H1 (cell line): ENCODE measurements at regions not wholly inside any gene's neighbourhood (a gene's known extent, or its start where the extent isn't known, plus 50 kb on each side); places are given as distances from the start of the nearest gene placed in this dataset.

Experiments
- CTCF ChIA-PET: fragments of 300-600 bp; sonication (Branson Sonifier 250); formaldehyde crosslinking; loops from one replicate; lab custom pipeline; 2021; ENCODE audit not compliant: partially characterized antibody; lab: Charles Lee
- POLR2A ChIA-PET: fragments of 300-600 bp; sonication (Branson Sonifier 250); formaldehyde crosslinking; loops from one replicate; lab custom pipeline; 2021; ENCODE audit warnings: inconsistent platforms; ENCODE audit not compliant: partially characterized antibody; lab: Charles Lee
- DNase-seq, 2 experiments: peaks; one replicate each; pipeline versions ENCODE4 v3.0.0 to v3.0.0-alpha.2; 2010 to 2022; ENCODE audit warnings: low spot score in 2 of 2, low read depth in 1 of 2, mixed read lengths in 1 of 2
- FAIRE-seq: peaks from 2 replicates; lab custom pipeline; 2011; peaks lifted over from hg19 to GRCh38; lab: Jason Lieb, UNC
- H2AFZ ChIP-seq: 2 replicates; pipeline ENCODE4 v1.8.1; 2012; ENCODE audit warnings: low read length, inconsistent platforms
- H2AK5ac ChIP-seq: 2 replicates; pipeline ENCODE4 v1.6.1; 2013; ENCODE audit warnings: low read depth, low read length
- H2BK120ac ChIP-seq: replicated peaks from 2 replicates; pipeline ENCODE3; 2013; ENCODE audit warnings: low read depth, low read length, inconsistent platforms
- H2BK12ac ChIP-seq: 2 replicates; pipeline ENCODE4 v1.6.1; 2013; ENCODE audit warnings: low read depth, low read length
- H2BK15ac ChIP-seq: 2 replicates; pipeline ENCODE4 v1.6.1; 2013; ENCODE audit warnings: low read length
- H2BK20ac ChIP-seq: 2 replicates; pipeline ENCODE4 v1.6.1; 2013; ENCODE audit warnings: low read length
- H2BK5ac ChIP-seq: 2 replicates; pipeline ENCODE4 v1.6.1; 2013; ENCODE audit warnings: low read depth, low read length
- H3K14ac ChIP-seq: 2 replicates; pipeline ENCODE4 v1.6.1; 2013; ENCODE audit warnings: inconsistent platforms; ENCODE audit not compliant: insufficient read length
- H3K18ac ChIP-seq: 2 replicates; pipeline ENCODE4 v1.6.1; 2013; ENCODE audit warnings: low read length; ENCODE audit errors: extremely low read depth
- H3K23ac ChIP-seq: 2 replicates; pipeline ENCODE4 v1.6.1; 2013; ENCODE audit warnings: inconsistent platforms; ENCODE audit not compliant: insufficient read length
- H3K23me2 ChIP-seq: 2 replicates; pipeline ENCODE4 v1.6.1; 2013; ENCODE audit warnings: low read depth, low read length
- H3K27ac ChIP-seq: 2 replicates; pipeline ENCODE4 v1.6.1; 2011; ENCODE audit warnings: low read depth, low read length, inconsistent platforms
- H3K27me3 ChIP-seq, 4 experiments: replicated peaks in 1 of 4; 1 replicate in 1 of 4; 2 replicates in 3 of 4; pipeline versions ENCODE4 v1.6.1 to v1.8.1; 2011 to 2013; ENCODE audit warnings: low read length in 3 of 4, mild to moderate bottlenecking in 3 of 4, inconsistent platforms in 2 of 4, mixed read lengths in 2 of 4, moderate library complexity in 1 of 4; ENCODE audit not compliant: control insufficient read depth in 3 of 4, insufficient read depth in 3 of 4; ENCODE audit errors: extremely low read depth in 1 of 4
- H3K36me3 ChIP-seq, 4 experiments: 2 replicates each; pipeline versions ENCODE4 v1.6.1 to v1.8.1; 2011 to 2013; ENCODE audit warnings: mild to moderate bottlenecking in 4 of 4, low read length in 3 of 4, moderate library complexity in 2 of 4, control low read depth in 1 of 4, inconsistent platforms in 1 of 4; ENCODE audit not compliant: insufficient read depth in 4 of 4, control insufficient read depth in 2 of 4
- H3K4ac ChIP-seq: replicated peaks from 2 replicates; pipeline ENCODE3; 2013; ENCODE audit warnings: low read length, low read depth, mixed read lengths, inconsistent platforms; ENCODE audit not compliant: insufficient read length
- H3K4me1 ChIP-seq, 4 experiments: replicated peaks in 1 of 4; 1 replicate in 1 of 4; 2 replicates in 3 of 4; pipeline versions ENCODE4 v1.6.1 to v1.8.1; 2011 to 2013; ENCODE audit warnings: low read length in 3 of 4, inconsistent platforms in 2 of 4, mixed read lengths in 1 of 4; ENCODE audit not compliant: insufficient read depth in 4 of 4, control insufficient read depth in 3 of 4
- H3K4me2 ChIP-seq, 2 experiments: 2 replicates each; pipeline versions ENCODE4 v1.6.1 to v1.8.1; 2011 to 2013; ENCODE audit warnings: low read depth in 2 of 2, low read length in 2 of 2, control low read depth in 1 of 2, inconsistent platforms in 1 of 2, mild to moderate bottlenecking in 1 of 2; ENCODE audit not compliant: insufficient read depth in 1 of 2
- H3K4me3 ChIP-seq, 4 experiments: fragments of 200-600, 300-600 bp in 1 of 4; sonication (generic), shearing (Covaris generic), sonication (Bioruptor Twin) in 1 of 4; 2 replicates each; pipeline versions ENCODE4 v1.5.1 to v1.8.1; 2011 to 2016; ENCODE audit warnings: low read length in 4 of 4, low read depth in 3 of 4, control low read depth in 2 of 4, inconsistent platforms in 2 of 4, mild to moderate bottlenecking in 2 of 4, mixed read lengths in 1 of 4, moderate library complexity in 1 of 4; ENCODE audit not compliant: insufficient read depth in 2 of 4; ENCODE audit errors: extremely low read depth in 1 of 4
- H3K56ac ChIP-seq: replicated peaks from 2 replicates; pipeline ENCODE3; 2013; ENCODE audit warnings: low read depth, mild to moderate bottlenecking, mixed read lengths, low read length, inconsistent platforms; ENCODE audit not compliant: insufficient read length
- H3K79me1 ChIP-seq: 2 replicates; pipeline ENCODE4 v1.6.1; 2013; ENCODE audit warnings: low read depth, low read length, control low read depth
- H3K79me2 ChIP-seq, 2 experiments: 2 replicates each; pipeline versions ENCODE4 v1.6.1 to v1.8.1; 2012 to 2013; ENCODE audit warnings: low read length in 2 of 2, mild to moderate bottlenecking in 2 of 2, inconsistent platforms in 1 of 2; ENCODE audit not compliant: insufficient read depth in 2 of 2, control insufficient read depth in 1 of 2
- H3K9ac ChIP-seq, 4 experiments: replicated peaks in 1 of 4; 1 replicate in 1 of 4; 2 replicates in 3 of 4; pipeline versions ENCODE4 v1.6.1 to v1.8.1; 2011 to 2013; ENCODE audit warnings: low read depth in 3 of 4, low read length in 3 of 4, control low read depth in 2 of 4, mild to moderate bottlenecking in 2 of 4, moderate library complexity in 2 of 4, inconsistent platforms in 1 of 4; ENCODE audit errors: extremely low read depth in 1 of 4
- H3K9me3 ChIP-seq, 2 experiments: 2 replicates each; pipeline versions ENCODE4 v1.6.1 to v1.8.1; 2012 to 2013; ENCODE audit warnings: mild to moderate bottlenecking in 2 of 2, moderate library complexity in 2 of 2, control low read depth in 1 of 2, inconsistent platforms in 1 of 2, low read depth in 1 of 2, low read length in 1 of 2, mixed read lengths in 1 of 2; ENCODE audit not compliant: insufficient read depth in 2 of 2
- H4K20me1 ChIP-seq, 2 experiments: replicated peaks in 1 of 2; 2 replicates each; pipeline versions ENCODE3 to v1.8.1; 2011 to 2013; ENCODE audit warnings: inconsistent platforms in 2 of 2, low read length in 2 of 2, mild to moderate bottlenecking in 1 of 2; ENCODE audit not compliant: insufficient read depth in 2 of 2, control insufficient read depth in 1 of 2
- H4K5ac ChIP-seq: 2 replicates; pipeline ENCODE4 v1.6.1; 2013; ENCODE audit warnings: low read length, low read depth, mixed read lengths, inconsistent platforms; ENCODE audit not compliant: insufficient read length
- H4K8ac ChIP-seq: 2 replicates; pipeline ENCODE4 v1.8.0; 2013; ENCODE audit warnings: mild to moderate bottlenecking, moderate library complexity, low read length, inconsistent platforms; ENCODE audit not compliant: insufficient read depth; ENCODE audit errors: extremely low read depth
- H4K91ac ChIP-seq: replicated peaks from 2 replicates; pipeline ENCODE3; 2013; ENCODE audit warnings: low read length, mixed read lengths, inconsistent platforms; ENCODE audit not compliant: insufficient read length
- ASH2L ChIP-seq: fragments of 200-600, 300-600 bp; sonication (generic); IDR thresholded peaks from one replicate; pipeline ENCODE4 v1.7.1; 2017; ENCODE audit warnings: low read length
- CEBPB ChIP-seq: IDR thresholded peaks from 2 replicates; pipeline ENCODE4 v1.6.1; 2012; ENCODE audit warnings: low read depth, low read length
- CREB1 ChIP-seq: IDR thresholded peaks from 2 replicates; pipeline ENCODE4 v1.6.1; 2012; ENCODE audit warnings: inconsistent platforms
- EP300 ChIP-seq, 2 experiments: IDR thresholded peaks; 1 replicate in 1 of 2; 2 replicates in 1 of 2; pipeline ENCODE4 v1.6.1; 2011 to 2012; ENCODE audit warnings: low read depth in 2 of 2, low read length in 2 of 2, mild to moderate bottlenecking in 2 of 2, borderline replicate concordance in 1 of 2, inconsistent platforms in 1 of 2, moderate library complexity in 1 of 2
- EZH2 ChIP-seq: fragments of 200-600 bp; sonication (generic); IDR thresholded peaks from 2 replicates; pipeline ENCODE4 v1.7.1; 2012; ENCODE audit warnings: low read depth, mild to moderate bottlenecking, moderate library complexity, low read length, inconsistent platforms; ENCODE audit not compliant: severe bottlenecking
- JUN ChIP-seq: IDR thresholded peaks from 2 replicates; pipeline ENCODE4 v1.6.1; 2011; ENCODE audit warnings: low read depth, mild to moderate bottlenecking, improper control_type of control experiment, low read length
- KDM4A ChIP-seq: IDR thresholded peaks from one replicate; pipeline ENCODE4 v1.7.1; 2012; ENCODE audit warnings: low read depth, mild to moderate bottlenecking, moderate library complexity, low read length, inconsistent platforms; ENCODE audit not compliant: severe bottlenecking
- KDM5A ChIP-seq: fragments of 200-600 bp; IDR thresholded peaks from 2 replicates; pipeline ENCODE4 v1.7.1; 2012; ENCODE audit warnings: mild to moderate bottlenecking, low read length, inconsistent platforms, mixed read lengths
- SAP30 ChIP-seq: fragments of 300-600 bp; sonication (generic); IDR thresholded peaks from 2 replicates; pipeline ENCODE4 v1.7.1; 2012; ENCODE audit warnings: low read length, moderate library complexity, mild to moderate bottlenecking, inconsistent platforms; ENCODE audit not compliant: insufficient read depth, insufficient replicate concordance
- SIRT6 ChIP-seq: IDR thresholded peaks from one replicate; pipeline ENCODE4 v1.7.1; 2012; ENCODE audit warnings: low read length, inconsistent platforms
- SP4 ChIP-seq: IDR thresholded peaks from 2 replicates; pipeline ENCODE4 v1.6.1; 2012; ENCODE audit warnings: low read length, inconsistent platforms
- WGBS, 2 experiments: shearing (Covaris generic) in 1 of 2; methylation state at CpG; one replicate each; pipeline versions ENCODE4 v1.1.6 to v1.1.7; 2013 to 2015; ENCODE audit warnings: low lambda C conversion rate in 2 of 2, mixed read lengths in 2 of 2, inconsistent platforms in 1 of 2, low coverage in 1 of 2, missing lambda C conversion rate in 1 of 2; ENCODE audit not compliant: insufficient replicate concordance in 2 of 2, insufficient coverage in 1 of 2, insufficient read length in 1 of 2; ENCODE audit errors: extremely low coverage in 1 of 2, missing lambda C conversion rate in 1 of 2; 5-methylcytosine and 5-hydroxymethylcytosine counted together
- TF ChIP-seq, protein P1 (sequence below): IDR thresholded peaks from 2 replicates; pipeline ENCODE4 v1.6.1; 2012; ENCODE audit warnings: low read length, inconsistent platforms
- TF ChIP-seq, protein P2 (sequence below): IDR thresholded peaks from 2 replicates; pipeline ENCODE4 v1.6.1; 2012; ENCODE audit warnings: inconsistent platforms

DNA sequence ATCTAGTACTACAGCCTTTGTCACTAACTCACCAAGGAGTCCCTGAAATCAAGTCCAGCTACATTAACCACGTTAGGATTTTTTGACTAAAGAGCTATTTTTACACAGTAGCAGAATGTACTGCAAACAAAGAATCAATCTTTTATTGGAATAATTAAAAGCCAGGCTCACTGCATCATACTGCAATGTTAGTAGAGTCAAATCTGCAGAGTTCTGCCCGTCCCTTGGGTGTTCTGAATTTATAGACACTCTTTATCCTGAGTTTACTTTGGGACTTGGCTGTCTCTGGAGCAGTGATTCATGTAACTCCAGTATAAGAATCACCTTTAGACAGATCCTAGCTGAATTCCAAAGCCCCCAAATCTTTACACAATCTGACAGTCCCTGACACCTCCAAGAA lies 127.9 kb upstream of the THSD7B start:
- Histone ChIP-seq H4K91ac (no peak overlapping the region), H3K4me1 (no peaks in the 10 kb centered on the region), H3K36me3 (no peaks in the 10 kb centered on the region), H2BK120ac (no peak overlapping the region), H3K4ac (no peak overlapping the region), H2BK15ac (no peak overlapping the region), H3K23ac (no peak overlapping the region), H3K27me3 (no peaks in the 10 kb centered on the region; a peak in 1 of 7 replicates), H2BK5ac (no peak overlapping the region), H3K23me2 (no peaks in the 10 kb centered on the region), H3K56ac (no peak overlapping the region), H2BK20ac (no peak overlapping the region), H3K18ac (no peak overlapping the region), H3K4me2 (no peak overlapping the region), H2AFZ (no peak overlapping the region), H3K9me3 (no peaks in the 10 kb centered on the region), H4K20me1 (no peaks in the 10 kb centered on the region), H3K79me2 (no peaks in the 10 kb centered on the region), H3K27ac (no peak overlapping the region), H4K5ac (no peak overlapping the region), H4K8ac (no peak overlapping the region), H3K4me3 (no peak overlapping the region), H2AK5ac (no peak overlapping the region), H2BK12ac (no peak overlapping the region), H3K9ac (no peak overlapping the region), H3K79me1 (no peaks in the 10 kb centered on the region), H3K14ac (no peak overlapping the region)
- ChIA-PET CTCF (no interaction called here), POLR2A (no interaction called here)
- WGBS, 2 experiments: 67% methylated on average over 2 of the region's 2 CpGs; no CpG with 5 or more reads in 1 of the 2 experiments
- no peak for DNase-seq
- no peak for FAIRE-seq
- TF ChIP-seq ASH2L: no peak
- TF ChIP-seq, protein P1, sequence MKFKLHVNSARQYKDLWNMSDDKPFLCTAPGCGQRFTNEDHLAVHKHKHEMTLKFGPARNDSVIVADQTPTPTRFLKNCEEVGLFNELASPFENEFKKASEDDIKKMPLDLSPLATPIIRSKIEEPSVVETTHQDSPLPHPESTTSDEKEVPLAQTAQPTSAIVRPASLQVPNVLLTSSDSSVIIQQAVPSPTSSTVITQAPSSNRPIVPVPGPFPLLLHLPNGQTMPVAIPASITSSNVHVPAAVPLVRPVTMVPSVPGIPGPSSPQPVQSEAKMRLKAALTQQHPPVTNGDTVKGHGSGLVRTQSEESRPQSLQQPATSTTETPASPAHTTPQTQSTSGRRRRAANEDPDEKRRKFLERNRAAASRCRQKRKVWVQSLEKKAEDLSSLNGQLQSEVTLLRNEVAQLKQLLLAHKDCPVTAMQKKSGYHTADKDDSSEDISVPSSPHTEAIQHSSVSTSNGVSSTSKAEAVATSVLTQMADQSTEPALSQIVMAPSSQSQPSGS: no peak
- TF ChIP-seq CREB1: no peak
- no peak for TF ChIP-seq SP4
- TF ChIP-seq EZH2: no peak
- no peak for TF ChIP-seq KDM4A
- TF ChIP-seq, protein P2, sequence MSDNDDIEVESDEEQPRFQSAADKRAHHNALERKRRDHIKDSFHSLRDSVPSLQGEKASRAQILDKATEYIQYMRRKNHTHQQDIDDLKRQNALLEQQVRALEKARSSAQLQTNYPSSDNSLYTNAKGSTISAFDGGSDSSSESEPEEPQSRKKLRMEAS: no peak
- TF ChIP-seq KDM5A: no peak
- no peak for TF ChIP-seq CEBPB
- TF ChIP-seq EP300 (IDR thresholded peaks at IDR 0.05; ENCODE audit: borderline replicate concordance in 1 of 2, low read depth in 2 of 2, low read length in 2 of 2): no peak
- TF ChIP-seq SAP30: no peak
- TF ChIP-seq SIRT6: no peak
- no peak for TF ChIP-seq JUN
